Left ventricle myocardium inferior (tissue), 1 donor: ENCODE measurements at regions not wholly inside any gene's neighbourhood (a gene's known extent, or its start where the extent isn't known, plus 50 kb on each side); places are given as distances from the start of the nearest gene placed in this dataset.

Experiments
- DNase-seq: peaks from one replicate; pipeline ENCODE4 v3.0.0-alpha.2; 2020
- H3K27ac ChIP-seq: fragments of 200-600 bp; replicated peaks from 2 replicates; pipeline ENCODE4 v1.8.0; 2021
- H3K27me3 ChIP-seq: fragments of 200-600 bp; 2 replicates; pipeline ENCODE4 v1.8.0; 2021; ENCODE audit warnings: low read depth
- H3K36me3 ChIP-seq: fragments of 200-600 bp; 2 replicates; pipeline ENCODE4 v1.8.0; 2021
- H3K4me1 ChIP-seq: fragments of 200-600 bp; 2 replicates; pipeline ENCODE4 v1.8.0; 2021
- H3K4me3 ChIP-seq: fragments of 200-600 bp; 2 replicates; pipeline ENCODE4 v1.8.0; 2021; ENCODE audit warnings: mild to moderate bottlenecking, moderate library complexity
- H3K9me3 ChIP-seq: fragments of 200-600 bp; replicated peaks from 2 replicates; pipeline ENCODE4 v1.8.0; 2021
- intact Hi-C: fragments of 100-400 bp; cut with micrococcal nuclease; formaldehyde crosslinking; loops from one replicate; pipeline ENCODE4 v1.11.0; 2022
- TF ChIP-seq, protein P1 (sequence below): fragments of 200-600 bp; IDR thresholded peaks from 2 replicates; pipeline ENCODE4 v1.8.0; 2021; ENCODE audit warnings: antibody characterized with exemption, mild to moderate bottlenecking, borderline replicate concordance
- donor health status: DM: no; HTN: yes; CAD: no; lungs with severe emphysema.

DNA sequence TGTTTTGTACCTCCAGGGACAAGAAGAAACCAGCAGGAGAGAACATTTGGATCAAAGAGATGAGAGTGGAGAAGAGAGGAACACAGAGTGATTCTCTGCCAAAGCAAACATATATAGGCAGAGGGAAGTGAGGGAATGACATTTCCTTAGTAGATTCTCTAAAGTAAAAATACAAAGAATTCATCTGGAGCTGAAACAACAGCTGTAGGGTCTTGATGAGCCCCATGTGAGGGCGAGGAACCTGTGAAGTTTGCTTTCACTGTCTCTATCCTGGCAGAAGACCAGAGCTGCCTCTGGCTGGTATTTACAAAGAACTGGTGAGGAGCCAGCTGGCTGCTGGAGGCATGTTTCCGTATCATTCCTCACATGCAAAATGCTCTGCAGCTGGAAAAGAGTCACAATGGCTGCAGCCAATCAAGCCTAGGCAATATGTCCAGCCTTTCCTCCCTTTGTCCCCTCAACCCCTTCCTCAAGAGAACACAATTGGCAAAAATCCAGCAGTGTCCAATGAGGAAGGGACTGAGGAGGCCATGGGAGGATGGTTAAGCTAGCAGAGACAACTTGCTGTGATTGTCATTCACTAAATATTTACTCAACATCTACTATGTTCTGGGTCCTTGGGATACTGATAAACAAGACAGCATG, 122.5 kb downstream of the PHLDA1 start:
- H3K27ac ChIP-seq: peak overlapping the region; percentile 69
- intact Hi-C loops: no loop called here
- H3K4me3 ChIP-seq: no peak overlapping the region
- TF ChIP-seq, protein P1, sequence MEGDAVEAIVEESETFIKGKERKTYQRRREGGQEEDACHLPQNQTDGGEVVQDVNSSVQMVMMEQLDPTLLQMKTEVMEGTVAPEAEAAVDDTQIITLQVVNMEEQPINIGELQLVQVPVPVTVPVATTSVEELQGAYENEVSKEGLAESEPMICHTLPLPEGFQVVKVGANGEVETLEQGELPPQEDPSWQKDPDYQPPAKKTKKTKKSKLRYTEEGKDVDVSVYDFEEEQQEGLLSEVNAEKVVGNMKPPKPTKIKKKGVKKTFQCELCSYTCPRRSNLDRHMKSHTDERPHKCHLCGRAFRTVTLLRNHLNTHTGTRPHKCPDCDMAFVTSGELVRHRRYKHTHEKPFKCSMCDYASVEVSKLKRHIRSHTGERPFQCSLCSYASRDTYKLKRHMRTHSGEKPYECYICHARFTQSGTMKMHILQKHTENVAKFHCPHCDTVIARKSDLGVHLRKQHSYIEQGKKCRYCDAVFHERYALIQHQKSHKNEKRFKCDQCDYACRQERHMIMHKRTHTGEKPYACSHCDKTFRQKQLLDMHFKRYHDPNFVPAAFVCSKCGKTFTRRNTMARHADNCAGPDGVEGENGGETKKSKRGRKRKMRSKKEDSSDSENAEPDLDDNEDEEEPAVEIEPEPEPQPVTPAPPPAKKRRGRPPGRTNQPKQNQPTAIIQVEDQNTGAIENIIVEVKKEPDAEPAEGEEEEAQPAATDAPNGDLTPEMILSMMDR: no peak
- H3K36me3 ChIP-seq: no peaks in the 10 kb centered on the region
- no peaks in the 10 kb centered on the region for H3K27me3 ChIP-seq
- peak; percentile 78 for DNase-seq
- peaks cover 34% of the 10 kb centered on the region for H3K4me1 ChIP-seq
- no peaks in the 10 kb centered on the region for H3K9me3 ChIP-seq

- no peak overlapping the region for H3K4me3 ChIP-seq
- DNase-seq: no peak
- no peaks in the 10 kb centered on the region for H3K9me3 ChIP-seq
- H3K27ac ChIP-seq: no peak overlapping the region
- intact Hi-C loops: no loop called here
- H3K27me3 ChIP-seq: no peaks in the 10 kb centered on the region
- no peaks in the 10 kb centered on the region for H3K36me3 ChIP-seq
- TF ChIP-seq, protein P1: no peak
- peaks cover 23% of the 10 kb centered on the region for H3K4me1 ChIP-seq
These were observed 125.7 kb downstream of the PHLDA1 start for GRCh38 chr12:75905922-75906321.

DNA sequence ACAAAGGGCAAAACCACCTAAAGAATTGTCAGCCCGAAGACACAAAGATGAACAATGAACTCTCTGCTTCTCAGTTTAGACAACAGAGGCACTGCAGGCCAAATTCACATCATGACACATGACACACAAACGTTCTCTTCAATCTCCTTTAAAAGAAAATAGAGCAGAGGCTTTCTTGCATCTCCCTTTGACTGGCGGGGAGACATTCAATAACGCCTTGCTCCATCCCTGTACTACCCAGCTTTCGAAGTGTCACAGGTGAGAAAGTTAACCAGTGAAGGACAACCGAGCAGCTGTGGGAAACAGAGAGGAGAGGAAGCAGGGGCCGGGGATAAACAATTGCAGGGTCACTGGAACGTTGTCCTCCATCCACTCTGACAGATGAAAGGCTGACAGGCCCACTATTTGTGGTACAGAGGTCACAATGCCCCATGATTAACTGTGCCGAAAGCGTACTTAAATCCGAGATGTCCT, 130.8 kb downstream of the PHLDA1 start:
- TF ChIP-seq, protein P1: no peak
- intact Hi-C loops: no loop called here
- H3K9me3 ChIP-seq: no peaks in the 10 kb centered on the region
- H3K27ac ChIP-seq: no peak overlapping the region
- no peaks in the 10 kb centered on the region for H3K4me1 ChIP-seq
- H3K36me3 ChIP-seq: no peaks in the 10 kb centered on the region
- no peak for DNase-seq
- no peak overlapping the region for H3K4me3 ChIP-seq
- no peaks in the 10 kb centered on the region for H3K27me3 ChIP-seq

GRCh38 chr12:75900226-75900625, 131.3 kb downstream of the PHLDA1 start:
- H3K27ac ChIP-seq: no peak overlapping the region
- no peak overlapping the region for H3K4me3 ChIP-seq
- no peaks in the 10 kb centered on the region for H3K36me3 ChIP-seq
- no peaks in the 10 kb centered on the region for H3K4me1 ChIP-seq
- H3K9me3 ChIP-seq: no peaks in the 10 kb centered on the region
- TF ChIP-seq, protein P1: no peak
- H3K27me3 ChIP-seq: no peaks in the 10 kb centered on the region
- no peak for DNase-seq
- intact Hi-C loops: no loop called here

GRCh38 chr12:75894965-75895754, 136.4 kb downstream of the PHLDA1 start:
- Histone ChIP-seq H3K27ac (no peak overlapping the region), H3K4me1 (no peaks in the 10 kb centered on the region), H3K36me3 (no peaks in the 10 kb centered on the region), H3K4me3 (no peak overlapping the region), H3K9me3 (no peaks in the 10 kb centered on the region), H3K27me3 (no peaks in the 10 kb centered on the region)
- intact Hi-C loops: no loop called here
- no peak for DNase-seq
- TF ChIP-seq, protein P1: no peak
